CD4-positive, alpha-beta T cell treated with Interleukin-21 for 1 hour (primary cell): ENCODE measurements at regions not wholly inside any gene's neighbourhood (a gene's known extent, or its start where the extent isn't known, plus 50 kb on each side); places are given as distances from the start of the nearest gene placed in this dataset.
"Not testable (repeated sequence)": the region's sequence is repeated elsewhere in the genome, so short reads cannot be mapped to it uniquely, and the experiment has no call there.

Source experiments
- DNase-seq: peaks from one replicate; pipeline ENCODE4 v3.0.0-alpha.2; 2020

DNA sequence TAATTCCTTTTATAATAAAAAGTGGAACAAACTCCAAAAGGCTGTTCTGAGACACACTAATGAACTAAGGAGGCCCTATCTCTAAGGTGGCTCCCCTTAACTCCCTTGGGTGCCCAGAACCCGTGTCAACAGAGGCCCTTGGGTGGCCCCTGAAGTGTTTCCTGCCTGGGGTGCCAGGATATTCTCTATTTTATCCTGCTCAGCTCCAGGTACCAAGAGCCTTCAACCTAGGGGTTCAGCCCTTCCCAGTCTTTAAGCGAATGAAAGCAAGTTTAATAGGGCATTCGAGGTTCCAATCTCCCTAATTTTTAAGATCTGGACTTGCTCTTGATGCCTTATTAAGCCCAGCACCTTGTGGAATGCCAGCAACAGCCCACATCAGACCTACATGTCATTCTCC lies 64.4 kb upstream of the MYO3A start:
- DNase-seq: no peak

DNA sequence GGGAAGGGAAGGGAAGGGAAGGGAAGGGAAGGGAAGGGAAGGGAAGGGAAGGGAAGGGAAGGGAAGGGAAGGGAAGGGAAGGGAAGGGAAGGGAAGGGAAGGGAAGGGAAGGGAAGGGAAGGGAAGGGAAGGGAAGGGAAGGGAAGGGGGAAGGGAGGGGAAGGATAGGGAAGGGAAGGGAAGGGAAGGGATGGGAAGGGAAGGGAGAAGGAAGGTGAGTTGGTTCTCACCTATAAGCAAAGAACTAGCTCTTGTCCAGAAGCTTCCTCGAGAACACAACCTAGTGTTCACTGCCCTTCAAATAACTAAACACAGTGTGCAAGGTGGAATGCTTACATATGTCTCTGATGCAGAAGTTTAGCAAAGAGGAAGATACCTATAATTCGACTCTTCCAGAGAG lies 59.6 kb upstream of the MYO3A start:
- DNase-seq: not testable (repeated sequence)

DNA sequence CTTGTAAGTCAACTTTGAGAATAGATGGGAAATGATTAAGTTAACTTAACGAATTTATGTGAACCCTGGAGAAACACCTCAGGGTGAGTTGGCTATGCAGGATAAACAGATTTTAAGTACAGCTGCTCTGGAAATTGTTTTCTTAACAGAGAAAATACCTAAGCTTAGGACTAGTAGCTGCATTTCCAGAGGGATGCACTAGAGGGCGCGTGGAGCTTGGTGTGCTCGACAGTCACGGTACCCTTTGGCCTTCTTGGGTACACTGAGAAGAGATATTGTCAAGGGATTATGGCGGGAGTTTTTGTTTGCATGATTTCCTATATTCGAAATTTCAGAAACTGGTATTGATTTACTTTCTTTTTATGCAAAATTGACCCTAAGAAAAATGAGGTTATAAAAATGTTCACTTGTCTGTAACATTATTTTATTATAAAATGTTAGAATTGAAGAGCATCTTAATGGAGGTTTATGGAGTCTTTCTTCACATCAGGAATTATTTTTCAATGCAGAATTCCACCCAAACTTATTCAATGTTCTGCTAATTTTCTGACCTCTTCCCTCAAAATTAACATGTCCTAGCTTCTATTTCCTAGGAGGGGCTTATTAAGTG lies 58.4 kb upstream of the MYO3A start:
- DNase-seq: peak; percentile 50

DNA sequence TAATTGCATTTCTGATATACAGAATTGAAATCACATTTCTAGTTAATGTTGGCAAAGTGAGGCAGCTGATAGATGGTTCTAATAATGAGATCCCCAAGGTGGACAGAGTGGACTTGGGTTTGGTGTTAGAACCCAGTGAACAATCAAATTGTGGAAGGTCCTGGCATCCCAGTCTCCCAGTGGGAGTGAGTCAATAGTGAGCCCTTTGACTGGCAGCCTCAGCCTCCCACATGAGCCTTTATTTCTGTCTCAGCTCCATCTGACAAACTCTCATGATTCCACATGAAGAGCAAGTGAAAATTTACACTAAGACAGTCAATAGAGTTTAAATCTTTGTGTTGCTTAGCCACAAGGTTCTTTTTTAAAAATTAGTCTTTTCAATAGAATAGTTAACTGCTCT lies 56.7 kb upstream of the MYO3A start:
- DNase-seq: no peak
